CD4-positive, alpha-beta T cell treated with Interleukin-6 for 4 hours (primary cell): ENCODE measurements at regions not wholly inside any gene's neighbourhood (a gene's known extent, or its start where the extent isn't known, plus 50 kb on each side); places are given as distances from the start of the nearest gene placed in this dataset.
"Not testable (repeated sequence)": the region's sequence is repeated elsewhere in the genome, so short reads cannot be mapped to it uniquely, and the experiment has no call there.

Experiments used
- DNase-seq: peaks from one replicate; pipeline ENCODE4 v3.0.0-alpha.2; 2020; ENCODE audit warnings: mixed read lengths

GRCh38 chr10:90034862-90035261, 333.5 kb downstream of the KIF20B start:
- not testable (repeated sequence) for DNase-seq

- no peak for DNase-seq
These were observed 340.2 kb downstream of the KIF20B start for GRCh38 chr10:90041585-90041984.

- DNase-seq = no peak
These were observed 340.7 kb downstream of the KIF20B start for GRCh38 chr10:90042075-90042474.

- DNase-seq = no peak
These were observed 345.9 kb downstream of the KIF20B start for GRCh38 chr10:90047243-90047729.

- no peak for DNase-seq
These were observed 349.7 kb downstream of the KIF20B start for GRCh38 chr10:90051053-90051452.

GRCh38 chr10:90051474-90051873, 350.1 kb downstream of the KIF20B start:
- no peak for DNase-seq

- no peak for DNase-seq
These were observed 361.4 kb downstream of the KIF20B start for GRCh38 chr10:90062786-90063185.

GRCh38 chr10:90064295-90064694, 362.9 kb downstream of the KIF20B start:
- no peak for DNase-seq

GRCh38 chr10:90066435-90066834, 365.0 kb downstream of the KIF20B start:
- DNase-seq = no peak

- no peak for DNase-seq
These were observed 374.6 kb downstream of the KIF20B start for GRCh38 chr10:90075995-90076394.

- DNase-seq = no peak
These were observed 378.4 kb downstream of the KIF20B start for GRCh38 chr10:90079819-90080218.

- DNase-seq = not testable (repeated sequence)
These were observed 385.3 kb downstream of the KIF20B start for GRCh38 chr10:90086606-90087190.

GRCh38 chr10:90087197-90088023, 386.0 kb downstream of the KIF20B start:
- DNase-seq = no peak

- no peak for DNase-seq
These were observed 386.6 kb downstream of the KIF20B start for GRCh38 chr10:90088024-90088317.

- no peak for DNase-seq
These were observed 388.3 kb downstream of the KIF20B start for GRCh38 chr10:90089719-90090118.

GRCh38 chr10:90096196-90096595, 394.8 kb downstream of the KIF20B start:
- no peak for DNase-seq

GRCh38 chr10:90107581-90107980, 406.2 kb downstream of the KIF20B start:
- DNase-seq = not testable (repeated sequence)

- DNase-seq = no peak
These were observed 410.3 kb downstream of the KIF20B start for GRCh38 chr10:90111671-90112070.

- DNase-seq = no peak
These were observed 411.3 kb downstream of the KIF20B start for GRCh38 chr10:90112681-90113080.

GRCh38 chr10:90118567-90118966, 417.2 kb downstream of the KIF20B start:
- DNase-seq = not testable (repeated sequence)

GRCh38 chr10:90119631-90120280, 418.4 kb downstream of the KIF20B start:
- not testable (repeated sequence) for DNase-seq

GRCh38 chr10:90125456-90126255, 424.3 kb downstream of the KIF20B start:
- no peak for DNase-seq

GRCh38 chr10:90126256-90126595, 424.8 kb downstream of the KIF20B start:
- DNase-seq = no peak
